SKM-1 treated with dmso at 0.1 percent for 144 hours (cell line): ENCODE measurements at regions not wholly inside any gene's neighbourhood (a gene's known extent, or its start where the extent isn't known, plus 50 kb on each side); places are given as distances from the start of the nearest gene placed in this dataset.
"Not testable (repeated sequence)": the region's sequence is repeated elsewhere in the genome, so short reads cannot be mapped to it uniquely, and the experiment has no call there.

Experiments
- DNase-seq: peaks from one replicate; lab custom pipeline; 2025; ENCODE audit not compliant: unreplicated experiment; lab: John Stamatoyannopoulos, UW

DNA sequence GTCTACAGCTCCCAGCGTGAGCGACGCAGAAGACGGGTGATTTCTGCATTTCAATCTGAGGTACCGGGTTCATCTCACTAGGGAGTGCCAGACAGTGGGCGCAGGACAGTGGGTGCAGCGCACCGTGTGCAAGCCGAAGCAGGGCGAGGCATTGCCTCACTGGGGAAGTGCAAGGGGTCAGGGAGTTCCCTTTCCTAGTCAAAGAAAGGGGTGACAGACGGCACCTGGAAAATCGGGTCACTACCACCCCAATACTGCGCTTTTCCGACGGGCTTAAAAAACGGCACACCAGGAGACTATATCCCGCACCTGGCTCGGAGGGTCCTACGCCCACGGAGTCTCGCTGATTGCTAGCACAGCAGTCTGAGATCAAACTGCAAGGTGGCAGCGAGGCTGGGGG, 95.6 kb downstream of the GPX5 start:
- DNase-seq, result not testable (repeated sequence)

DNA sequence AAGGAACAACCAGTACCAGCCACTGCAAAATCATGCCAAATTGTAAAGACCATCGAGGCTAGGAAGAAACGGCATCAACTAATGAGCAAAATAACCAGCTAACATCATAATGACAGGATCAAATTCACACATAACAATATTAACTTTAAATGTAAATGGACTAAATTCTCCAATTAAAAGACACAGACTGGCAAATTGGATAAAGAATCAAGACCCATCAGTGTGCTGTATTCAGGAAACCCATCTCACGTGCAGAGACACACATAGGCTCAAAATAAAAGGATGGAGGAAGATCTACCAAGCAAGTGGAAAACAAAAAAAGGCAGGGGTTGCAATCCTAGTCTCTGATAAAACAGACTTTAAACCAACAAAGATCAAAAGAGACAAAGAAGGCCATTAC, 97.6 kb downstream of the GPX5 start:
- not testable (repeated sequence) for DNase-seq

DNA sequence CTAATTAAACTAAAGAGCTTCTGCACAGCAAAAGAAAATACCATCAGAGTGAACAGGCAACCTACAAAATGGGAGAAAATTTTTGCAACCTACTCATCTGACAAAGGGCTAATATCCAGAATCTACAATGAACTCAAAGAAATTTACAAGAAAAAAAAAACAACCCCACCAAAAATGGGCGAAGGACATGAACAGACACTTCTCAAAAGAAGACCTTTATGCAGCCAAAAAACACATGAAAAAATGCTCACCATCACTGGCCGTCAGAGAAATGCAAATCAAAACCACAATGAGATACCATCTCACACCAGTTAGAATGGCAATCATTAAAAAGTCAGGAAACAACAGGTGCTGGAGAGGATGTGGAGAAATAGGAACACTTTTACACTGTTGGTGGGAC, 100.7 kb downstream of the GPX5 start:
- DNase-seq, result not testable (repeated sequence)

DNA sequence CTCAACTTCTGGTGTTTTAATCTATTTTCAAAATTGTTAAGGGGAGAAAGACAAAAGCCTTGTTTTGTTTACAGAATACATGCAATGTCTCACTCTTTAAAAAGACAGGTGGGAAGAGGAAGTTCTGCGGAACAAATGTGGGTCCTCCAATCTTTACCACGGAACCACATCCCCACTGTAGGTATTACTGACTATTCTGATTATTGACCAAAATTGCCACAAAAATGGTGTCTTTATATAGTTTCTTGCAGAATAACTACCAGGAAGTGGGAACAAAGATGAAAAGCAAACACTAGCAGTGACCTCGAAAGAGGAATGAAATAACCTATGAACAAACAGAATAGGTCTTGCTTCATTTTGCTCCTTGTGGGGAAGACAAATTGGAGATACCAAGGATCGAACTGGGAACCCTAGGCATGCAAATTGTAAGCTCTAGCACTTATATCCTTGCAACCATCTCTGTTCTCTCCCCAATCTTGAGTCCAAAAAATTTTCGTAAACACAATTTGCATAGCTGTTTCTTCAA, 106.7 kb downstream of the GPX5 start:
- peak; percentile 16 for DNase-seq

DNA sequence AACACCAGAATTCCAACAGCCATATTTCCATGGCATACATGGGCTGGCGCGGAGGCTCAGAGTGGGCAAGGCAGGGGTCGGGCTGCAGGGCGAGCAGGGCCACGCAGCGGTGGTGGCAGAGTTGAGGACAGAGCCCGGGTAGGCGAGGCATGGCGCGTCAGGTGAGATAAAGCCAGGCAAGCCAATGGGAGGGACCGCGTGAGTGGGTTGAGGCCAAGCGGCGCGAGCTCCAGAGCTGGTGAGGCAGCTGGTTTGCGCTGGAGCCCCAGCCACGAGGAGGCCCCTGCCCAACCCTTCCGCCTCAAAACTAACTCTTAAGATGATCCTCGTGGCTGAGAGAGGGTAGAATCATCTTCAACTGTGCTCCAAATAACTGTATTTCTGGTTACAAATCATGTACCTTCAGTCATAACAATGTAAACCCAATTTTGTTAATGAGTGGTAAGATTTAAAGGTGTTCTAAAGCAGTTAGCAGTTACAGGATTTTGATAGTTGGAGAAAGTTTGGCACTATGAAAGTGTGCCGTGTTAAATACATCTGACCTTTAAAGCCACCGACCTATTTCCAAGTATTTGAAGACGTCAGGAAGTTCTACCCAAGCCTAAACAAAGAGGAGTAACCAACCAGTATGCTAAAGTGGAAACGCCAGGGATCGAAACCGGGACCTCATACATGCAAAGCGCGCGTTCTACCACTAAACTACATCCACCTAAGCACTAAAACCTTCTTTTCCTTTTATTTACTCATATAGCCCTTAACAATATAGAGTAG, 107.9 kb downstream of the GPX5 start:
- no peak for DNase-seq

DNA sequence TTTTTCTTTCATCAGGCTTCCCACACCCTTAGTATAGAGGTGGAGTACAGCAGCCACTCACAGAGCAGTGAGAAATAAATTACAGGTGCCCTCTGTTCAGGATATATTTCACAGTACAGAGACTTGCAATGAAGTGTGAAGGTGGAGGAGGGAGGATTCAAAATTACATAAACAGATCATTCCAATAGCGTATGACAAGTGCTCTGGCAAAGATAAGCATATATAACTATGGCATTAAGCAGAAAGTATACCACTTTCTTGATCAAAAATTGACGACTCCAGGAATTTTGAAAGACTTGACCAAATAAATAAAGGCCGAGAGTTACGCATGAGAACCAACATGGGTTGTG, 108.7 kb downstream of the GPX5 start:
- no peak for DNase-seq

DNA sequence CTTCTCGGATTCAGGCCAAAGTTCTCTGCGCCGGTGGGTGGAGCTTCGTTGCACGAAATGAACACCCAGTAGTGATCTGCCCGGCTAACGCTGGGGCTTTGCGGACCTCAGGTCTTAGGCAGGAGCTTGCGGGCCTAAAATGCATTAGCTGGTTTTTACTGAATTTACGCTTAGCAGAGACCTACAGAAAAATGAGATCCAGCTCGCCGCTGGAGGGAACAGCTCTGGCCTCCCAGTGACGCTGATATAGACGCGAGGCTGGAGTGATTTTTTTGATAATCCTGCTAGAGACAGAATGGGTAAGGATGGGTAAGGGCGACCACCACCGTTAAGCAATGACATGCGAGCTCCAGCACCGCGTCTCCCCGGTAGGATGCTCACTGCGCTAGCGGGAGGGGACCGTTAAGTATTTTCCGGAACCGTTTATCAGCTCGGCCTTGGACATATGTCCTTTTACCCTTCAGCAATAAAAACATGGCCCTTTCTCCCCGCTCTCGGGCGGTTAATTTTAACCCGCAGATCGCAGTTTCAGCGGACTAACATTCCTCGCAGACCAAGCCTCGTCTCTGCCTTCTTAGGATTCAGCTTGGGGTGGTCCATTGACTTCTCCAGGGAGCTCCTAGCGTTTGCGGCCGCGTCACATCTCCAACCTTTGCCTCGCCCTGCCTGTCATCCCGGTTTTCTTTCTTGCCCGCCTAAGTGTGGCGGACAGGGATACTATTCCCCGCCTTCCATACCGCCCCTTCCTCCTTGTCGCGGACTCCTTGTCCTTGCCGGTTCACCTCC, 109.3 kb downstream of the GPX5 start:
- DNase-seq, result no peak

DNA sequence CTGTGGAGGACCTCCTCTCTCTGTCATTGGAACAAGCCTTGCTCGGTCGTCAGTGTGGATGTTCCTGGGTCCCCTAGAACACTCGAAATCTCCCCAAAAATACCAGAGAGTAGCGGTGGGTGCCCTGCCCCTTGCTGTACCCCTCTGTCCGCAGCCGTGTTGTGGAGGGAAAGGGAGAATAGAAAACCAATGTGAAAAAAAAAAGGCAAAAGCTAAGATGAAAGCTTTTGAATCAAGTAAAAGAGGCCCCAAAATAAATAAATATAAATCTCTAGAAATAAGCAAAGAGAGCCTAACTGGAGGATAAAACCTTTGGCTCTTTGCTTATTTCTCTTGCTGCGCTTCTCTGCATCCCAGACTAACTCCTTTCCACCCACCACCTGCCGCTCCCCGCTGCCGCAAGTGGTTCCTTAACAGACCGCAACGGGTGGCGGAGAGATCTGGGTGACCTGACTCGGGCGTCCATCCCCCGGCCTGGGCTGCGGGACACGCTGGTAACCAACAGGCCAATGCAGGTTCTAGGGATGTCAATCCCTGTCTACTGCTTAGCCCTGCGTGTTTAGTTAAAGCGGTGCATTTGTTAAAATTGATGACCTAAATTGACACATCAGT, 110.0 kb downstream of the GPX5 start:
- DNase-seq, result no peak

DNA sequence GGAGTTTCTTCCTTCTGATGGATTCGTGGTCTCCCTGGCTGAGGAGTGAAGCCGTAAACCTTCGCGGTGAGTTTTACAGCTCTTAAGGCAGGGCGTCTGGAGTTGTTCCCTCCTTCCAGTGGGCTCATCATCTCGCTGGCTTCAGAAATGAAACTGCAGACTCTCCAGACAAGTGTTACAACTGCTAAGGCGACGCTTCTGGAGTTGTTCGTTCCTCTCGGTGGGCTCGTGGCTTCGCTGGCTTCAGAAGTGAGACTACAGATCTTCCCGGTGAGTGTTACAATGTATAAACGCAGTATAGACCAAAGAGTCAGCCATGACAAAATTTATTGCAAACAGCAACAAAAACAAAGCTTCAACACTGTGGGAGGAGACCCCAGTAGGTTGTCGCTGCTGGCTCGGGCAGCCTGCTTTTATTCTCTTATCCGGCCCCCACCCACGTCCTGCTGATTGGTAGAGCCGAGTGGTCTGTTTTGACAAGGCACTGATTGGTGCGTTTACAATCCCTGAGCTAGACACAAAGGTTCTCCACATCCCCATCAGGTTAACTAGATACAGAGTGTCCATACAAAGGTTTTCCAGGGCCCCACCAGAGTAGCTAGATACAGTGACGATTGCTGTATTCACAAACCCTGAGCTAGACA, 113.2 kb downstream of the GPX5 start:
- no peak for DNase-seq

DNA sequence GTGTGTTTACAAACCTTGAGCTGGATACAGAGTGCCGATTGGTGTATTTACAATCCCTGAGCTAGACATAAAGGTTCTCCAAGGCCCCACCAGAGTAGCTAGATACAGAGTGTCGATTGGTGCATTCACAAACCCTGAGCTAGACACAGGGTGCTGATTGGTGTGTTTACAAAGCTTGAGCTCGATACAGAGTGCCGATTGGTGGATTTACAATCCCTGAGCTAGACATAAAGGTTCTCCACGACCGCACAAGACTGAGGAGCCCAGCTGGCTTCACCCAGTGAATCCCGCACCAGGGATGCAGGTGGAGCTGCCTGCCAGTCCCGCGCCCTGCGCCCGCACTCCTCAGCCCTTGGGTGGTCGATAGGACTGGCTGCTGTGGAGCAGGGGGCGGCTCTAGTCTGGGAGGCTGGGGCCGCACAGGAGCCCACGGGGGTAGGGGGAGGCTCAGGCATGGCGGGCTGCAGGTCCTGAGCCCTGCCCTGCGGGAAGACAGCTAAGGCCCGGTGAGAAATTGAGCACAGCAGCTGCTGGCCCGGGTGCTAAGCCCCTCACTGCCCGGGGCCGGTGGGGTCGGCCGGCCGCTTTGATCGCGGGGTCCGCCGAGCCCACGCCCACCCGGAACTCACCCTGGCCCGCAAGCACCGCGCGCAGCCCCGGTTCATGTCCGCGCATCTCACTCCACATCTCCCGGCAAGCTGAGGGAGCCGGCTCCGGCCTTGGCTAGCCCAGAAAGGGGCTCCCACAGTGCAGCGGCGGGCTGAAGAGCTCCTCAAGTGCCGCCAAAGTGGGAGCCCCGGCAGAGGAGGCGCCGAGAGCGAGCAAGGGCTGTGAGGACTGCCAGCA, 114.0 kb downstream of the GPX5 start:
- DNase-seq, result not testable (repeated sequence)

DNA sequence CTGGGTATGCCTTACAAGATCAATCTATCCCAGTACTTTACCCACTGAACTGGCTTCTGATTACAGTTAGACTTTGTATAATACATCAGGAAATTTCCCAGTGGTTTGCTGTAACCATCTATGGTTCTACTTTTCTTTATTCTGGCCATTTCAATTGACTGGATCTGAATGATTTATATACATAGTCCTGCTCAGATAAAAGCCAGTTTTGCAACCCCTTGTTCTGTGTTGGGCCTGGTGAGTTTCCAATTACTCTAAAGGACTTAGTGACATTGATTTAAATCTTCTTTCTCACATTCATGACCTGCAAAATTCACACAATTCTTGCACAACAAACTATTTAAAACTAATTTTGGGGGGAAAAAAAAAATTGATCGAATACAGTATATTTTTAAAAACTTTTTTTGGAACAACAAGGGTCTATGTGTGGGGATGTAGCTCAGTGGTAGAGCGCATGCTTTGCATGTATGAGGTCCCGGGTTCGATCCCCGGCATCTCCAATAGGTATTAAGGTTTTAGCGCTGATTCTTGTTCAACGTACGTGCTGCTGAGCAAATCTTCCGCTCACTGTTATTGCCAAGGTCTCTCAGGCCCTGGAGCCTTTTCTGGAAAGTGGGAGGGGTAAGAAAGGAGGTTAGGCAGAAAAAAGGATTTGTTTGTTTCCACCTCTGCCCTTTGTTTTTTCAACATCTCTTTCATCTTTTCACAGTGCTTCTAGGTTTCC, 117.5 kb downstream of the GPX5 start:
- peak; percentile 58 for DNase-seq

DNA sequence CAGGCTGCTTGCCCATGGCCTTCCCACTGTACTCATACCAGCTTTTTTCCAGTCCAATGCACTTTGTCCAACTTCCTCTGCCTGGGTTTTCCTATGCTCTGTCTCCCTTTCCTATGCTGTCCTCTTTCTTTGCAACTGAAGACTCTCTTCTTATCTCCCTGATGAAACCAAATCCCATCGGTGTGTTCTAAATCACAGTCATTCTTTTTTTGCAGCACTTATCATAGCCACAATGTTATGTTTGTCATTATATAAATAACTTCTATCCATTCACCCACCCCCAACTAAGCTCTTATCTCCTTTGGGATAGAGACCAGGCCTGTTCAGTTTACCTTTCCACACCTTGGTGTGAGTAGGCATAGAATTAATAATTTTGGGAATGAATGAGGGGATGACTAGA, 121.0 kb downstream of the GPX5 start:
- DNase-seq, result no peak

DNA sequence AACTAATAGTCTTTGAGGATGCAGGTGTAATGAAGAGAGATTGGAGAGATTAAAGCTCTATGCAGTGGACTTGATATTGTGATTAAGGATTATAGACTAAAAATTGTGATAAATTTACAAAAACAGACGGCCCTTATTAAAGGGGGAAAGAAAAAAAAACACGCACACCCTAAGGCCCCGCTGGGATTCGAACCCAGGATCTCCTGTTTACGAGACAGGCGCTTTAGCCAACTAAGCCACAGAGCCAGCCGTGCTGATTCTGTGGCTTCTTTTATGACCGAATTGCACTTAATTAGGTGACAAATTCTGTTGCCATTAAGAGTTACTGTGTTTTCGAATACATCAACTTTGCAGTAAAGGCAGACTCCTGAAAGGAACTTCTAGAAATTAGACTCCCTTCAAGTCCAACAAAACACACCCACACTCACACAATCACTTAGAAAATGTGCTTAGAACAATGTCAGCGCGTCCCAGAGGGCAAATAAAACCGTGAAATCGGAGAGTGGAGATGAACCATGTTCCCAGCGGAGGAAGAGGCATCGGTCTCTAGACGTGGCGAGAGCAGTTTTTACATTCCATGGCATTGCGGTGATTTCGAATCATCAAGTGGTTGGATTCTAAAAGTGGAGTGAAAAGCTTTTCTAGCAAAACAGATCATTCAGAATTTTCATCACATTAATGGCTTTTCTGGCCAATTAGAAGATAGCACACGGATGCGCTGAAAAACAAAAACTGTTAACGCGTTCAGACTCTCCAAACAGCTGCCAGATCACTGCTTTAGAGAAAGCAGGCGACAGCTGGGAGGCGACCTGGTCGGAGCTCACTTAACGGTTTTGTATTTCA, 122.6 kb downstream of the GPX5 start:
- DNase-seq, result peak; percentile 65

DNA sequence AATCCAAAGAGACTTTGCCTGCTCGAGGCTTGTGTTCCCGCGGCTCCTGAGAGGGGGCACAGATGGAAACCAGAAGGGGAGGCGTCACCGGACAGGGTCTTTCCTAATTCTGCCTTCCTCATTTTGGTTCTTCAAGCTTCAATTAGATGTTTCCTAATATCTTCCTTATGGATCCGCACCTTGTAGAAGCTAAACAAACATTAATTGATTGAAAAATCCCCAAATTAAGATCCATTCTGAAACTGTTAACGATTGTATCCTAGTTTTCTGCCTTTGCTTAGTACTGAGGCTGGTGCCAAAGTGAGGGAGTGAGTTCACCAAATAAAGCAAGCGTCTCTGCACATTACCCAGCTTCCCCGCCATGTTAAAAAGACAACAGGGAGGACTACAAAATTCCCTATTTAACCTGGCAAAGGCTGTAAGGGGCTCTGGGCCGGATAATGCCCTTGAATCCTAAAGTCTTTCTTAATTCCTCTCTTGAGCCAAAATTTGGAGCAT, 123.2 kb downstream of the GPX5 start:
- DNase-seq, result no peak

DNA sequence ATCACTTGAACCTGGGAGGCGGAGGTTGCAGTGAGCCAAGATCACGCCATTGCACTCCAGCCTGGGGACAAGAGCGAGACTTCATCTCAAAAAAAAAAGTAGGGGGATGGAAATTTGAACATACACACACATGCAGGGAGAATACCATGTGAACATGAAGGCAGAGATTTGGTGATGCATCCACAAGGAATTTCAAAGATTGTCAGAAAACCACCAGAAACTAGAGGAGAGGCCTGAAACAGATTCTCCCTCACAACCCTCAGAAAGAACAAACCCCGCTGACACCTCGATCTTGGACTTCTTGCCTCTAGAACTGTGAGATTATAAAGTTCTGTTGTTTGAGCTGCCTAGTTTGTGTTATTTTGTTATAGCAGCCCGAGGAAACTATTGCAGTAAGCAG, 125.5 kb downstream of the GPX5 start:
- no peak for DNase-seq

DNA sequence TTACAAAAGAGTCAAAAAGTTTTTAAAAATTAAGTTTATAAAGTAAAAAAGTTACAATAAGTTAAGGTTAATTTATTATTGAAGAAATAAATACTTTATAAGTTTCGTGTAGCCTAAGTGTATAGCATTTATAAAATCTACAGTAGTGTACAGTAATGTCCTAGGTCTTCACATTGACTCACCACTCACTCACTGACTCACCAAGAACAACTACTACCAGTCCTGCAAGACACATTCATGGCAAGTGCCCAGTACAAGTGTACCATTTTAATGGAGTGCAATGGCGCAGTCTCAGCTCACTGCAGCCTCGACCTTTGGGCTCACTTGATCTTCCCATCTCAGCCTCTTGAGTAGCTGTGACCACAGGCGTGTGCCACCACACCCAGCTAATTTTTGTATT, 128.2 kb downstream of the GPX5 start:
- no peak for DNase-seq

DNA sequence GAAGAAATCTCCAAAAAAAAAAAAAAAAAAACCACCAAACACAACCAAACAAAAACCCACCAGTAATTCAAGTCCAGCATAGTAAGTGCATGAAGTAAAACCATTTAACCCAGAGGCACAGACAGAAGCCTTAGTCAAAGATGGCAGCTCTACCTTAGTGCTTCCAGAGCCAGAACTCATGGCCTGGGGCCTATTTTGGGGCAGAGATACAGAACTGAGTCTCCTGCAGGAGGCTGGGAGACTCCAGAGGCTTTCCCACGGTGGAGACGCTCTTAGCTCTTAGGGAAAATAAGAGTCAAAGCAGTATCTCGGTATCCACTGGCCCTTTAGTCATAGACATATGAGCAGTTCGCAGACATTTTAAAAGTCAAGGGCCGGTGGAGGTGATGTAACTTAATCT, 129.5 kb downstream of the GPX5 start:
- no peak for DNase-seq

DNA sequence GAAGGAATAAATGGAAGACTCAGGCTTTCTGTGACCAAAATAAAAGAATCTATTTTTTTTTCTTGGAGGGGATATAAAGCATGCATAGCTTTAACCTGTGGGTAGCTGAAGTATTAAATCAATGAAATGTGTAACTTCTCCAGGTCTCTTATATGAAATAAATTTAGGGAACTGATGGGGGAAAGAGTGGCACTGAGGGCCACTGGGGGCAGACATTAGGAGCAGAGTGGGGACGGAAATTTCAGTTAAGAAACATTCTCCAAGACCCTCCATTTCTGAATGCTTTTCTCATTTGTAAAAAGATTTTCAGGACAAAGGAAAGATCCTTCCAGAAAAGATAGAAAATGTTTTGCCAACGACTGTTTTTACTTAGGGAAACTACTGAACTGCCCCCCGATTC, 131.0 kb downstream of the GPX5 start:
- DNase-seq, result no peak

DNA sequence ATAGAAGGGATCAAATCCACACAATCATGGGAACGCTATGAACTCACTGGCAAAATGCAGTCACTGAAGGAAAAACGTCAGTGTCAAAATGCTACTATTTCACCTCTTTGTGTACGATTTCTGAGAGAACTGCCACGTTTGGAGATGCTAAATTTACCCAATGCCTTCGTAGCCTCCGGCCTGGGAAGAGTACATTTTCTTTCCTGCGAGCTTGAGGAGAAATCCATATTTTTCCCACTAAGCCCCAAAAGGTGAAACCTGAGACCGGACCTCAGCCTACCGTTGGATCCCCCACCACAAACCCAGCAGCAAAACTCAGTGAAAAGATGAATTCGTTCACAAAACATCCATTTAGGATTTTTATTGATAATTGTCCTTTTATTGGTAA, 131.7 kb downstream of the GPX5 start:
- no peak for DNase-seq
